H7 (cell line): ENCODE measurements at regions not wholly inside any gene's neighbourhood (a gene's known extent, or its start where the extent isn't known, plus 50 kb on each side); places are given as distances from the start of the nearest gene placed in this dataset.

Experiments
- DNase-seq: peaks from one replicate; pipeline ENCODE4 v3.0.0; 2012
- H3K27me3 ChIP-seq: 2 replicates; pipeline ENCODE4 v1.6.0; 2011; ENCODE audit warnings: mild to moderate bottlenecking, low read length; ENCODE audit not compliant: control insufficient read depth, insufficient read depth
- H3K36me3 ChIP-seq: replicated peaks from 2 replicates; pipeline ENCODE4 v1.5.1; 2011; ENCODE audit warnings: low read length; ENCODE audit not compliant: control insufficient read depth, insufficient read depth
- H3K4me3 ChIP-seq: 2 replicates; pipeline ENCODE4 v1.5.1; 2011; ENCODE audit warnings: low read depth, mild to moderate bottlenecking, control low read depth, low read length, moderate library complexity; ENCODE audit not compliant: insufficient read depth

- no peaks in the 10 kb centered on the region for H3K27me3 ChIP-seq
- DNase-seq, result no peak
- H3K4me3 ChIP-seq, result no peak overlapping the region
- no peaks in the 10 kb centered on the region for H3K36me3 ChIP-seq
Observed at GRCh38 chr10:93193906-93194305, 120.2 kb downstream of the CYP26A1 start.

- DNase-seq, result no peak
- H3K27me3 ChIP-seq, result no peaks in the 10 kb centered on the region
- no peak overlapping the region for H3K4me3 ChIP-seq
- H3K36me3 ChIP-seq, result no peaks in the 10 kb centered on the region
Observed at GRCh38 chr10:93198401-93199131, 124.9 kb downstream of the CYP26A1 start.

GRCh38 chr10:93199191-93199751 lies 125.6 kb downstream of the CYP26A1 start:
- no peaks in the 10 kb centered on the region for H3K36me3 ChIP-seq
- no peak for DNase-seq
- H3K4me3 ChIP-seq, result no peak overlapping the region
- no peaks in the 10 kb centered on the region for H3K27me3 ChIP-seq

- H3K36me3 ChIP-seq, result no peaks in the 10 kb centered on the region
- H3K4me3 ChIP-seq, result no peak overlapping the region
- H3K27me3 ChIP-seq, result no peaks in the 10 kb centered on the region; the same call in 1 of the 2 replicates
- DNase-seq, result no peak
Observed at GRCh38 chr10:93204494-93205485, 131.1 kb downstream of the CYP26A1 start.

DNA sequence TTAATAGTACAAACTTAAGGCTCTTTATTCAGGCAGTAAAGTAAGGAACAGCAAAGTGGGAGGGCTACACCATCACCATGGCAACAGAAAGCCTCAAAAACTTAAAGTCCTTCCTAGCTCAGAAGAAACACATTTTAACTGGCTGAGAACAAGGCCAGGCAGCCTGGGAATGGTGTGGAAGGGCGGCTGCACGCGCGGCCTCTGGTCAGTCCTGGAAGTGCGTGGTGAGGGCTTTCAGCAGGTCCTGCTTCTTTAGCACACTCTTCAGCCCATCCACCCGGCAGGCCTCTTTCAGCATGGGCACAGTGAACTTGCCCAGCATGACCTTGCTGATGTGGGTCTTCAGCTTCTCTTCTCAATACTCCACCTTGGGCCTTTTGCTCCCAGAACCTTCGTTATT lies 133.0 kb downstream of the CYP26A1 start:
- H3K36me3 ChIP-seq, result no peaks in the 10 kb centered on the region
- H3K4me3 ChIP-seq, result no peak overlapping the region
- peak; percentile 66 for DNase-seq
- H3K27me3 ChIP-seq, result no peaks in the 10 kb centered on the region; the same call in 1 of the 2 replicates

DNA sequence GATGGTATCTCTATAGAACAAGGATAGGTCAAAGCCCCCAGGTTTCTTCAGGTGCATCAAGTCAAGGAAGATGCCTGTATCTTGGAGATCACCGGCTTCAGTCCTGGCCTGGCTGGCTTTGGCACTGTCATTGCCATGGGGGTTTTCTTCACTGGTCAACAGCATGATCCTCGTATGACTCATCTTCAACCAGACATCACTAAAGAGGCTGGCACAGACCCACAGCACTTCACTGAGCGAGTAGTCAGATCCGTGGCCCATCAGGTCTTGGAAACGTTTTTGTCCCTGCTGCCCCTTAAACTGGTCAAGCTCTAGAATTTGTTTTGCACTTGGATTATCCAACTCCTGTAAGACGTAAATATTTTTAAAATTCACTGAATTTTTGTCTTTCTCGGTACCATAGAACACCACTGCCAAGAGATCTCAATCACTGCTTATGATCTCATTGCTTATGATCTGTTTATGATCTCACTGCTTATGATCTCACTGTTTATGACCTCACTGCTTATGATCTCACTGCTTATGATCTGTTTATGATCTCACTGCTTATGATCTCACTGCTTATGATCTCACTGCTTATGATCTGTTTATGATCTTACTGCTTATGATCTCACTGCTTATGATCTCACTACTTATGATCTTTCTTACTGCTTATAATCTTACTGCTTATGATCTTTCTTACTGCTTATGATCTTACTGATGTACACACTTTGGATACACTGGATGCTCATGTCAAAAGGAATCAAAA lies 135.2 kb downstream of the CYP26A1 start:
- DNase-seq, result no peak
- Histone ChIP-seq H3K36me3 (no peaks in the 10 kb centered on the region), H3K27me3 (no peaks in the 10 kb centered on the region; the same call in 1 of the 2 replicates), H3K4me3 (no peak overlapping the region)

DNA sequence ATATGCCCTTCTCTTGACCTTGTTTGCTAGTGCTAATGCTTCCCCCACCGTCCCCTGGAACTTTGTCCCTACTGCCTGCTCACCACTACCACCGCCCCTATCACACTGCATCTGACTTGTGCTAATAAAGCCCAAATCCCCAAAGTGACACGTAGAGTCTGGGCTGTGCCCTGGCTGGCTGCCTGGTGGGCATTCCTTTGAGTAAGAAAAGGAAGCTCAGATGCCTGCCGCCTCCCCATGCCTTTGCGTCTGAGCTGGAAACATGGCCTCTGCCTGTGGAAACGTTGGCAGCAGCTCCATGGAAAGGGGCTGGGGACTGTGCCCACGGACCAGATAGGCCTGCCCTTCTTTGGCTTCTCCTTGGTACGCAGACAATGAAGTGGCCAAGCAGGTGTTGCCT lies 138.3 kb downstream of the CYP26A1 start:
- DNase-seq, result no peak
- no peak overlapping the region for H3K4me3 ChIP-seq
- H3K27me3 ChIP-seq, result no peaks in the 10 kb centered on the region
- no peaks in the 10 kb centered on the region for H3K36me3 ChIP-seq

DNA sequence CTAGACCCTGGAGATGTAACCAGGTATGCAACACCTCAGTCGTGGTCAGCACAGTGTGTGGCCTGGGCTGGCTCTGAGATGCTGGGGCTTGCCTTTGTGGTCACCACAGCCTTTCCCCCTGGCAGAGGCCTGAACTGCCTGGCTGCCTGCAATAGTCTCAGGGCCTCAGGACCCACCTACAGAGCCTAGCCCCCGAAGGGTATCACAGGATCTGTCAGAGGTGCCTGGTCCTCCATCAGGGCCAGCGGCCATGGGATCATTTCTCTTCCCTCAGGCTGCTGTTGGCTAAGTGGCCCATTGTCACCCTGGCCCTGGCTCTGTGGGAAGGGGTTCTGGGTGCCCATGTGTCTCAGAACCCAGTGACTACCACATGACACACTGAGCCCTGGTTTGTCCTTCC lies 141.6 kb downstream of the CYP26A1 start:
- no peak for DNase-seq
- H3K27me3 ChIP-seq, result no peaks in the 10 kb centered on the region

DNA sequence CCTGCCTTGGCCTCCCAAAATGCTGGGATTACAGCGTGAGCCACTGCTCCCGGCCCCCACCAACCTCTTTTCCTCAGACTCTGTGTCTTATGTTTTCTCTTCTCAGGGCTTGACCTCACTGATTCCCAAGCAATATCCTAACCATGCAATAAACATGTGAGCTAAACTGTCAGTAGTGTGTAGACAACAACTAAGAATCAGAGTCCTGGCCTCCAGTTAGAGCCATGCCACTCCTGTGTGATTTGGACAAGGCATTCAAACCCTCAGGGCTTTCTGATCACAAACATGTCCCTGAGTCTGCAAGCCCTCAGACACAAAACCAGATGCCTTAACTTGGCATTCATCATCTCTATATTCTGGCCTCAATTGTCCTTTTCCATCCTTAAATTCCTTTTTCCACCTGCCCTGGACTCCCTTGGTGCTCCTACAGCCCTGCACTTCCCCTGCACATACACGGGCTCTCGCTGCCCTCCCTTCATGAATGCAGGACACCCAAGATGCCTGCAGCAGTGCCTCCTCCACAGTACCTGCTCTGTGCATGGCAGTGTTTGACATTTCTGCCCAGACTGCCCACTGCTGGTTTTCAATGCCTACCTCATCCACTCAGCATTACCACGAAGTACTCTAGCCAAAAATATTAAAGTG lies 142.8 kb downstream of the CYP26A1 start:
- no peaks in the 10 kb centered on the region for H3K27me3 ChIP-seq
- DNase-seq, result no peak
- H3K36me3 ChIP-seq, result no peaks in the 10 kb centered on the region
- H3K4me3 ChIP-seq, result no peak overlapping the region

More for the DNA sequence above, 141.6 kb downstream of the CYP26A1 start:
- Histone ChIP-seq H3K36me3 (no peaks in the 10 kb centered on the region), H3K4me3 (no peak overlapping the region)

- Histone ChIP-seq H3K36me3 (no peaks in the 10 kb centered on the region), H3K27me3 (no peaks in the 10 kb centered on the region), H3K4me3 (no peak overlapping the region)
- DNase-seq, result no peak
Observed at GRCh38 chr10:93218386-93218785, 144.7 kb downstream of the CYP26A1 start.

DNA sequence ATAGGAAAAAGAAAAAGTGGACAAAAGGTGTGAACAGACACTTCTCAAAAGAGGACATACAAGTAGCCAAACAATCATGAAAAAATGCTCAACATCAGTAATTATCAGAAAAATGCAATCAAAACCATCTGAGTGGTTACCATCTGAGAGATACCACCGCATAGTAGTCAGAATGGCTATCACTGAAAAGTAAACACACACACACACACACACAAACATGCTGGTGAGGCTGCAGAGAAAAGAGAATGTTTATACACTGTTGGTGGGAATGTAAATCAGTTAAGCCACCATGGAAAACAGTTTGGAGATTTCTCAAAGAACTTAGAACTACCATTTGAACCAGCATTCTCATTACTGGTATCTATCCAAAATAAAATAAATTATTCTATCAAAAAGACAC lies 145.7 kb downstream of the CYP26A1 start:
- no peaks in the 10 kb centered on the region for H3K36me3 ChIP-seq
- DNase-seq, result no peak
- no peaks in the 10 kb centered on the region for H3K27me3 ChIP-seq
- H3K4me3 ChIP-seq, result no peak overlapping the region

GRCh38 chr10:93220296-93221170 lies 146.8 kb downstream of the CYP26A1 start:
- Histone ChIP-seq H3K36me3 (no peaks in the 10 kb centered on the region), H3K27me3 (no peaks in the 10 kb centered on the region), H3K4me3 (no peak overlapping the region)
- DNase-seq, result peak; percentile 84

- DNase-seq, result no peak
- no peak overlapping the region for H3K4me3 ChIP-seq
- H3K27me3 ChIP-seq, result no peaks in the 10 kb centered on the region
- no peaks in the 10 kb centered on the region for H3K36me3 ChIP-seq
Observed at GRCh38 chr10:93221171-93221496, 147.4 kb downstream of the CYP26A1 start.
